ENCODE measurements at regions not wholly inside any gene's neighbourhood (a gene's known extent, or its start where the extent isn't known, plus 50 kb on each side); places are given as distances from the start of the nearest gene placed in this dataset.
"Not testable (repeated sequence)": the region's sequence is repeated elsewhere in the genome, so short reads cannot be mapped to it uniquely, and the experiment has no call there.

GRCh38 chr2:242065426-242065825 lies 195.9 kb downstream of the RTP5 start:
- Mint-ChIP-seq H3K4me1 (peaks cover 0 to 1% (median 0%) of the 10 kb centered on the region in 7 donors), H3K36me3 (peaks cover 0 to 3% (median 0%) of the 10 kb centered on the region in 5 donors), H3K4me3 (no peak overlapping the region), H3K27ac (no peak overlapping the region), H3K27me3 (peaks cover 0 to 26% (median 6%) of the 10 kb centered on the region in 5 donors), H3K9me3 (peaks cover 0 to 11% (median 3%) of the 10 kb centered on the region in 11 donors)
- H3K9me3 ChIP-seq (ENCODE audit: control insufficient read depth in 2 of 3, low read length in 3 of 3): no peaks in the 10 kb centered on the region
- H3K4me3 ChIP-seq (ENCODE audit: low read length): no peak overlapping the region
- H3K27ac ChIP-seq (ENCODE audit: low read depth, low read length): no peak overlapping the region
- ATAC-seq (no peak), DNase-seq (no peak)
- no peaks in the 10 kb centered on the region for H3K27me3 ChIP-seq (ENCODE audit: control insufficient read depth in 2 of 2, insufficient read depth in 2 of 2, low read length in 2 of 2)
- POLR2A ChIA-PET: no interaction called here
- no peaks in the 10 kb centered on the region for H3K4me1 ChIP-seq (ENCODE audit: control insufficient read depth in 2 of 2, insufficient read depth in 2 of 2, low read length in 2 of 2)
- intact Hi-C loops (cut with micrococcal nuclease): no loop called here
- CTCF ChIA-PET: no interaction called here
- H3K36me3 ChIP-seq (ENCODE audit: control insufficient read depth in 2 of 3, insufficient read depth in 3 of 3, low read length in 3 of 3): no peaks in the 10 kb centered on the region

GRCh38 chr2:242069018-242069417 lies 199.5 kb downstream of the RTP5 start:
- Histone ChIP-seq H3K4me3 (ENCODE audit: low read length) (no peak overlapping the region), H3K27ac (ENCODE audit: low read depth, low read length) (no peak overlapping the region), H3K4me1 (ENCODE audit: control insufficient read depth in 2 of 2, insufficient read depth in 2 of 2, low read length in 2 of 2) (no peaks in the 10 kb centered on the region), H3K9me3 (ENCODE audit: control insufficient read depth in 2 of 3, low read length in 3 of 3) (no peaks in the 10 kb centered on the region), H3K27me3 (ENCODE audit: control insufficient read depth in 2 of 2, insufficient read depth in 2 of 2, low read length in 2 of 2) (no peaks in the 10 kb centered on the region), H3K36me3 (ENCODE audit: control insufficient read depth in 2 of 3, insufficient read depth in 3 of 3, low read length in 3 of 3) (no peaks in the 10 kb centered on the region)
- no peak for ATAC-seq
- H3K4me3 Mint-ChIP-seq: no peak overlapping the region
- peaks cover 0 to 1% (median 0%) of the 10 kb centered on the region in 7 donors for H3K4me1 Mint-ChIP-seq
- DNase-seq: no peak
- CTCF ChIA-PET: no interaction called here
- peaks cover 0 to 18% (median 6%) of the 10 kb centered on the region in 5 donors for H3K27me3 Mint-ChIP-seq
- peaks cover 0 to 1% (median 0%) of the 10 kb centered on the region in 11 donors for H3K9me3 Mint-ChIP-seq
- intact Hi-C loops (cut with micrococcal nuclease): no loop called here
- POLR2A ChIA-PET: no interaction called here
- H3K27ac Mint-ChIP-seq: peak overlapping the region in 2 of 9 donors; percentile 21 to 59
- no peaks in the 10 kb centered on the region for H3K36me3 Mint-ChIP-seq

- H3K4me3 Mint-ChIP-seq; H3K27ac Mint-ChIP-seq; intact Hi-C loops (cut with micrococcal nuclease); POLR2A ChIA-PET; H3K9me3 ChIP-seq (ENCODE audit: control insufficient read depth in 2 of 3, low read length in 3 of 3); H3K4me1 Mint-ChIP-seq; H3K36me3 Mint-ChIP-seq; CTCF ChIA-PET; H3K4me1 ChIP-seq (ENCODE audit: control insufficient read depth in 2 of 2, insufficient read depth in 2 of 2, low read length in 2 of 2); ATAC-seq; H3K27me3 ChIP-seq (ENCODE audit: control insufficient read depth in 2 of 2, insufficient read depth in 2 of 2, low read length in 2 of 2); H3K4me3 ChIP-seq (ENCODE audit: low read length); H3K27ac ChIP-seq (ENCODE audit: low read depth, low read length); DNase-seq; H3K36me3 ChIP-seq (ENCODE audit: control insufficient read depth in 2 of 3, insufficient read depth in 3 of 3, low read length in 3 of 3); H3K9me3 Mint-ChIP-seq: not testable (repeated sequence)
- peaks cover 0 to 16% (median 6%) of the 10 kb centered on the region in 5 donors for H3K27me3 Mint-ChIP-seq
Observed at GRCh38 chr2:242069938-242070395, 200.4 kb downstream of the RTP5 start.

GRCh38 chr2:242070726-242071125 lies 201.2 kb downstream of the RTP5 start:
- intact Hi-C loops (cut with micrococcal nuclease); H3K27ac ChIP-seq (ENCODE audit: low read depth, low read length); CTCF ChIA-PET; H3K4me3 ChIP-seq (ENCODE audit: low read length); H3K4me3 Mint-ChIP-seq; H3K36me3 Mint-ChIP-seq; H3K9me3 Mint-ChIP-seq; POLR2A ChIA-PET; H3K36me3 ChIP-seq (ENCODE audit: control insufficient read depth in 2 of 3, insufficient read depth in 3 of 3, low read length in 3 of 3); ATAC-seq; H3K4me1 ChIP-seq (ENCODE audit: control insufficient read depth in 2 of 2, insufficient read depth in 2 of 2, low read length in 2 of 2); H3K27ac Mint-ChIP-seq; H3K9me3 ChIP-seq (ENCODE audit: control insufficient read depth in 2 of 3, low read length in 3 of 3); DNase-seq; H3K27me3 ChIP-seq (ENCODE audit: control insufficient read depth in 2 of 2, insufficient read depth in 2 of 2, low read length in 2 of 2); H3K4me1 Mint-ChIP-seq: not testable (repeated sequence)
- H3K27me3 Mint-ChIP-seq: peaks cover 0 to 14% (median 11%) of the 10 kb centered on the region in 5 donors

GRCh38 chr2:242071377-242071776 lies 201.8 kb downstream of the RTP5 start:
- H3K4me3 Mint-ChIP-seq; H3K4me3 ChIP-seq (ENCODE audit: low read length); H3K9me3 ChIP-seq (ENCODE audit: control insufficient read depth in 2 of 3, low read length in 3 of 3); H3K9me3 Mint-ChIP-seq; H3K36me3 ChIP-seq (ENCODE audit: control insufficient read depth in 2 of 3, insufficient read depth in 3 of 3, low read length in 3 of 3); DNase-seq; H3K4me1 ChIP-seq (ENCODE audit: control insufficient read depth in 2 of 2, insufficient read depth in 2 of 2, low read length in 2 of 2); H3K27ac ChIP-seq (ENCODE audit: low read depth, low read length); intact Hi-C loops (cut with micrococcal nuclease); H3K27me3 ChIP-seq (ENCODE audit: control insufficient read depth in 2 of 2, insufficient read depth in 2 of 2, low read length in 2 of 2); H3K36me3 Mint-ChIP-seq; CTCF ChIA-PET; H3K4me1 Mint-ChIP-seq; H3K27ac Mint-ChIP-seq; ATAC-seq: not testable (repeated sequence)
- POLR2A ChIA-PET: interaction anchor here (0.5 kb wide), 1 partner anchor 27 kb away, joined by 3 read pairs; no protein-coding TSS in a partner anchor
- peaks cover 0 to 14% (median 12%) of the 10 kb centered on the region in 5 donors for H3K27me3 Mint-ChIP-seq

GRCh38 chr2:242071936-242072335 lies 202.4 kb downstream of the RTP5 start:
- H3K36me3 Mint-ChIP-seq; H3K27ac Mint-ChIP-seq; H3K4me1 Mint-ChIP-seq; ATAC-seq; H3K9me3 Mint-ChIP-seq; H3K27me3 ChIP-seq (ENCODE audit: control insufficient read depth in 2 of 2, insufficient read depth in 2 of 2, low read length in 2 of 2); CTCF ChIA-PET; DNase-seq; H3K36me3 ChIP-seq (ENCODE audit: control insufficient read depth in 2 of 3, insufficient read depth in 3 of 3, low read length in 3 of 3); H3K4me1 ChIP-seq (ENCODE audit: control insufficient read depth in 2 of 2, insufficient read depth in 2 of 2, low read length in 2 of 2); H3K27ac ChIP-seq (ENCODE audit: low read depth, low read length); H3K4me3 Mint-ChIP-seq; H3K4me3 ChIP-seq (ENCODE audit: low read length); intact Hi-C loops (cut with micrococcal nuclease); H3K9me3 ChIP-seq (ENCODE audit: control insufficient read depth in 2 of 3, low read length in 3 of 3): not testable (repeated sequence)
- H3K27me3 Mint-ChIP-seq: peaks cover 0 to 14% (median 13%) of the 10 kb centered on the region in 5 donors
- POLR2A ChIA-PET: interaction anchor here (0.5 kb wide), 1 partner anchor 26 kb away, joined by 3 read pairs; no protein-coding TSS in a partner anchor

GRCh38 chr2:242075168-242075567 lies 205.6 kb downstream of the RTP5 start:
- DNase-seq (no peak), ATAC-seq (no peak)
- Mint-ChIP-seq H3K4me1 (no peaks in the 10 kb centered on the region), H3K9me3 (no peaks in the 10 kb centered on the region), H3K27ac (no peak overlapping the region), H3K27me3 (peaks cover 0 to 25% (median 11%) of the 10 kb centered on the region in 5 donors), H3K36me3 (no peaks in the 10 kb centered on the region), H3K4me3 (no peak overlapping the region)
- no peaks in the 10 kb centered on the region for H3K4me1 ChIP-seq (ENCODE audit: control insufficient read depth in 2 of 2, insufficient read depth in 2 of 2, low read length in 2 of 2)
- intact Hi-C loops (cut with micrococcal nuclease): no loop called here
- no peaks in the 10 kb centered on the region for H3K36me3 ChIP-seq (ENCODE audit: control insufficient read depth in 2 of 3, insufficient read depth in 3 of 3, low read length in 3 of 3)
- ChIA-PET POLR2A (no interaction called here), CTCF (no interaction called here)
- H3K4me3 ChIP-seq (ENCODE audit: low read length): no peak overlapping the region
- no peak overlapping the region for H3K27ac ChIP-seq (ENCODE audit: low read depth, low read length)
- no peaks in the 10 kb centered on the region for H3K27me3 ChIP-seq (ENCODE audit: control insufficient read depth in 2 of 2, insufficient read depth in 2 of 2, low read length in 2 of 2)
- no peaks in the 10 kb centered on the region for H3K9me3 ChIP-seq (ENCODE audit: control insufficient read depth in 2 of 3, low read length in 3 of 3)
